ENCODE measurements at regions not wholly inside any gene's neighbourhood (a gene's known extent, or its start where the extent isn't known, plus 50 kb on each side); places are given as distances from the start of the nearest gene placed in this dataset.

- no peaks in the 10 kb centered on the region for H3K27me3 ChIP-seq (ENCODE audit: control insufficient read depth, insufficient read depth, low read length, poor library complexity, severe bottlenecking)
- H3K4me3 ChIP-seq (ENCODE audit: low read length) = no peak overlapping the region
- H3K27ac ChIP-seq (ENCODE audit: low read depth, low read length) = no peak overlapping the region
- TF ChIP-seq CTCF (conservative IDR thresholded peaks at IDR 0.05) = no peak
- H3K4me3 Mint-ChIP-seq = no peak overlapping the region
- no peak for DNase-seq
- no peaks in the 10 kb centered on the region for H3K4me1 ChIP-seq (ENCODE audit: control insufficient read depth, insufficient read depth, low read length)
- WGBS, 2 experiments (ENCODE audit: insufficient coverage in 1 of 2, insufficient read length in 1 of 2) = 100% methylated on average over 1 of the region's 3 CpGs; no CpG with 5 or more reads in 1 of the 2 experiments
- peaks cover 2% of the 10 kb centered on the region for H3K4me1 Mint-ChIP-seq
- no peak overlapping the region for H3K9ac ChIP-seq (ENCODE audit: extremely low read depth, low read length, poor library complexity, severe bottlenecking)
- H3K36me3 ChIP-seq (ENCODE audit: control insufficient read depth, insufficient read depth, low read length) = no peaks in the 10 kb centered on the region
- H3K27ac Mint-ChIP-seq = no peak overlapping the region
- peaks cover 10% of the 10 kb centered on the region for H3K9me3 Mint-ChIP-seq
- no peaks in the 10 kb centered on the region for H3K9me3 ChIP-seq (ENCODE audit: control insufficient read depth, low read length)
- H3K27me3 Mint-ChIP-seq (ENCODE audit: insufficient read depth) = no peaks in the 10 kb centered on the region
- no peaks in the 10 kb centered on the region for H3K36me3 Mint-ChIP-seq (ENCODE audit: low read depth)
These were observed 1162.8 kb upstream of the PRKX start for GRCh38 chrX:4876268-4876667.

GRCh38 chrX:4851534-4851933 lies 1138.1 kb upstream of the PRKX start:
- no peak overlapping the region for H3K27ac ChIP-seq (ENCODE audit: low read depth, low read length)
- Mint-ChIP-seq H3K9me3 (no peaks in the 10 kb centered on the region), H3K27me3 (ENCODE audit: insufficient read depth) (no peaks in the 10 kb centered on the region), H3K4me1 (no peaks in the 10 kb centered on the region), H3K4me3 (no peak overlapping the region), H3K36me3 (ENCODE audit: low read depth) (no peaks in the 10 kb centered on the region), H3K27ac (no peak overlapping the region)
- TF ChIP-seq CTCF (conservative IDR thresholded peaks at IDR 0.05) = no peak
- H3K9me3 ChIP-seq (ENCODE audit: control insufficient read depth, low read length) = no peaks in the 10 kb centered on the region
- H3K36me3 ChIP-seq (ENCODE audit: control insufficient read depth, insufficient read depth, low read length) = no peaks in the 10 kb centered on the region
- no peaks in the 10 kb centered on the region for H3K4me1 ChIP-seq (ENCODE audit: control insufficient read depth, insufficient read depth, low read length)
- H3K9ac ChIP-seq (ENCODE audit: extremely low read depth, low read length, poor library complexity, severe bottlenecking) = no peak overlapping the region
- DNase-seq = no peak
- H3K27me3 ChIP-seq (ENCODE audit: control insufficient read depth, insufficient read depth, low read length, poor library complexity, severe bottlenecking) = no peaks in the 10 kb centered on the region
- no peak overlapping the region for H3K4me3 ChIP-seq (ENCODE audit: low read length)
- no CpG with 5 or more reads among the region's 2 CpGs for WGBS, 2 experiments (ENCODE audit: insufficient coverage in 1 of 2, insufficient read length in 1 of 2)

- H3K4me3 ChIP-seq (ENCODE audit: low read length) = no peak overlapping the region
These were observed 1136.9 kb upstream of the PRKX start for GRCh38 chrX:4850312-4850711.

More at GRCh38 chrX:4850312-4850711, 1136.9 kb upstream of the PRKX start:
- TF ChIP-seq CTCF (conservative IDR thresholded peaks at IDR 0.05) = no peak
- H3K36me3 ChIP-seq (ENCODE audit: control insufficient read depth, insufficient read depth, low read length) = no peaks in the 10 kb centered on the region
- no peak overlapping the region for H3K9ac ChIP-seq (ENCODE audit: extremely low read depth, low read length, poor library complexity, severe bottlenecking)
- no peaks in the 10 kb centered on the region for H3K4me1 ChIP-seq (ENCODE audit: control insufficient read depth, insufficient read depth, low read length)
- H3K27ac Mint-ChIP-seq = no peak overlapping the region
- WGBS, 2 experiments (ENCODE audit: insufficient coverage in 1 of 2, insufficient read length in 1 of 2) = 86 to 91% methylated on average over 1 to 4 of the region's 4 CpGs
- no peaks in the 10 kb centered on the region for H3K27me3 ChIP-seq (ENCODE audit: control insufficient read depth, insufficient read depth, low read length, poor library complexity, severe bottlenecking)
- H3K4me1 Mint-ChIP-seq = no peaks in the 10 kb centered on the region
- no peaks in the 10 kb centered on the region for H3K9me3 ChIP-seq (ENCODE audit: control insufficient read depth, low read length)
- no peak overlapping the region for H3K4me3 Mint-ChIP-seq
- no peaks in the 10 kb centered on the region for H3K27me3 Mint-ChIP-seq (ENCODE audit: insufficient read depth)
- H3K36me3 Mint-ChIP-seq (ENCODE audit: low read depth) = no peaks in the 10 kb centered on the region
- no peak overlapping the region for H3K27ac ChIP-seq (ENCODE audit: low read depth, low read length)
- no peaks in the 10 kb centered on the region for H3K9me3 Mint-ChIP-seq
- no peak for DNase-seq
